ENCODE measurements at regions not wholly inside any gene's neighbourhood (a gene's known extent, or its start where the extent isn't known, plus 50 kb on each side); places are given as distances from the start of the nearest gene placed in this dataset.

DNA sequence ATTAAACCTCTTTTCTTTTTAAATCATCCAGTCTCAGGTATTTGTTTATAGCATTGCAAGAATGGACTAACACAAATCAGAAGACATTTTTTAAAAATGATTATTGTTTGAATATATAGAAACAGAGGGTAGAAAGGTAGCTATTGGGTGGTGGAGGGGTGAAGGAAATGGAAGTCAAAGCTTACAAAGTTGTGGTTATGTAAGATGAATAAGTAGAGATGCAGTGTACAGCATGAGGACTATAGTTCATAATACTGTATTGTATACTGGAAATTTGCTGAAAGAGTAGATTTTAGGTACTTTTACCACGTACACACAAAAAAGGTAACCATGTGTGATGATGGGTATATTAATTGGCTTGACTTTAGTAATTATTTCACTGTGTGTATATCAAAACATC is 144.0 kb upstream of the FAM3C start:
- TF ChIP-seq POLR2AphosphoS5 (IDR thresholded peaks at IDR 0.05; ENCODE audit: low read depth, low read length) (no peak), POLR2A (IDR thresholded peaks at IDR 0.05; ENCODE audit: low read depth, low read length) (no peak), TAF1 (IDR thresholded peaks at IDR 0.05; ENCODE audit: low read depth, low read length) (no peak), SPI1 (IDR thresholded peaks at IDR 0.05; ENCODE audit: low read depth, low read length) (no peak), POU2F2 (IDR thresholded peaks at IDR 0.05; ENCODE audit: low read depth, low read length) (no peak), PAX5 (IDR thresholded peaks at IDR 0.05; ENCODE audit: insufficient read depth, low read length, severe bottlenecking) (no peak)

Measured in GM12891 (cell line).